Hematopoietic multipotent progenitor cell treated with erythropoietin and hydrocortisone succinate and interleukin-3 and kit ligand, for 17 days (in vitro differentiated cells): ENCODE measurements at regions not wholly inside any gene's neighbourhood (a gene's known extent, or its start where the extent isn't known, plus 50 kb on each side); places are given as distances from the start of the nearest gene placed in this dataset.

Source experiments
- DNase-seq: peaks from one replicate; pipeline ENCODE4 v3.0.0-alpha.2; 2015; ENCODE audit warnings: low spot score

GRCh38 chr10:62870866-62871265 is 54.7 kb upstream of the EGR2 start:
- DNase-seq: no peak

DNA sequence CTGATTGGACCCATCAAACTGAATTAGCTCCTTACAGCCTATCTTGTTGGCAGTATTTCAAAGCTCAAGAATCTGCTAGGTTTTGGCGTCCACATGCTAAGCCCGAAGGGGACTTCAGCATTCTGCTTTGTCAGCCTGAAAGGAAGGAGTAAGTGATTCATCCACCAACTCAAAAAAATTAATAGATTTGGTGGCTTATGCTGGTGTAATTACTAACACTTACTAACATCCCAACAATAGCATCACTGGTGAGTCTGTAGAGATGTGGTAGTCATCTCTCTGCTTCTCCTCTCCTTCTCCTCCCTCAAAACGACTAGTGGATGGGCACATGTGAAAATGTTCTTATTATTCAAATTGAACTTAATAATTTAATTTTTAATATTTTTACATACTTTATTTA is 53.8 kb upstream of the EGR2 start:
- DNase-seq: no peak

GRCh38 chr10:62866941-62867340 is 50.8 kb upstream of the EGR2 start:
- DNase-seq: no peak

DNA sequence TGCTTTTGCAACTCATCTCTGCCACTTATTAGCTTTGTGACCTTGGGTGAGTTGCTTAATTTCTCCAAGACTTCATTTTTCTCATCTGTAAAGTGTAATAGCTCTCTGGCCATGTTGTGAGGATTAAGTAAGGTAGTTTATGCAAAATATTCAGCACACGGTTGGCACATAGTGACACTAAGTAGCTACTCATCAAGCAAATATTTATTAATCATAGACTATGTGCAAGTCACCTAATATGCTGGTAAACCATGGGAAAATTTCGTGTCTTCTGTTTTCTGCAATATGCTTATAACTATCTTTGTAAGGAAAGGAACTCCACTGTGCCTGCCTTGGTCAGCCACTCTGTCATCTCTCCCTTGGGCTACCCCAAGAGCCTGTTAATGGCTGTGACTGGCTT is 50.3 kb upstream of the EGR2 start:
- no peak for DNase-seq
